ENCODE measurements at regions not wholly inside any gene's neighbourhood (a gene's known extent, or its start where the extent isn't known, plus 50 kb on each side); places are given as distances from the start of the nearest gene placed in this dataset.

DNA sequence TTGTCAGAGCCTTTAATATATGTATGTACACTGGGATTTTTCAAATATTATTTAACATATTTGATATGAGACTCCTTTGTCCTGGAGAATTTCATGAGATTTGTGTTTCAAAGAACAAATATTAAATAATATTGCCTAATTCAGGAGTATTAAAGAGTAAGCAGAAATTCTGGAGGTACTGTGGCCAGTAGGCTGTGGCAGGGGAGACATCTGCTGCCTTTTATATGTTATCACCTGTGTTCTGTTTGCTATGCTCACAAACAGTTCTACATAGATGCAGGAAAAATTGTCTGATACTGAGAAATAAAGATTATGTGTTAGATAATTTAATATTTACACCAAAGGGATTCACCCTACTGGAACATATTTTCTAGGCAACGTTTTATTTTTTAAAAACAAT, 395.4 kb upstream of the SLC35B3 start:
- no peak for DNase-seq (ENCODE audit: low spot score in 2 of 2)
- H3K4me1 ChIP-seq: no peaks in the 10 kb centered on the region
- H3K27me3 ChIP-seq: no peaks in the 10 kb centered on the region
- H3K9me3 ChIP-seq: no peaks in the 10 kb centered on the region
- no peak overlapping the region for H3K27ac ChIP-seq
- no peak for TF ChIP-seq CTCF (IDR thresholded peaks at IDR 0.05)
- intact Hi-C loops (cut with DNase I): no loop called here
- H3K4me3 ChIP-seq: no peak overlapping the region
- no peaks in the 10 kb centered on the region for H3K36me3 ChIP-seq

GRCh38 chr6:8829796-8830195, 394.5 kb upstream of the SLC35B3 start:
- no peak overlapping the region for H3K4me3 ChIP-seq
- no peaks in the 10 kb centered on the region for H3K4me1 ChIP-seq
- H3K27me3 ChIP-seq: no peaks in the 10 kb centered on the region
- intact Hi-C loops (cut with DNase I): no loop called here
- TF ChIP-seq CTCF (IDR thresholded peaks at IDR 0.05): no peak
- no peaks in the 10 kb centered on the region for H3K36me3 ChIP-seq
- no peak overlapping the region for H3K27ac ChIP-seq
- DNase-seq (ENCODE audit: low spot score in 2 of 2): no peak
- H3K9me3 ChIP-seq: no peaks in the 10 kb centered on the region

GRCh38 chr6:8829296-8829695, 394.0 kb upstream of the SLC35B3 start:
- Histone ChIP-seq H3K27ac (no peak overlapping the region), H3K4me1 (no peaks in the 10 kb centered on the region), H3K36me3 (no peaks in the 10 kb centered on the region), H3K4me3 (no peak overlapping the region), H3K9me3 (no peaks in the 10 kb centered on the region), H3K27me3 (no peaks in the 10 kb centered on the region)
- no peak for TF ChIP-seq CTCF (IDR thresholded peaks at IDR 0.05)
- intact Hi-C loops (cut with DNase I): no loop called here
- no peak for DNase-seq (ENCODE audit: low spot score in 2 of 2)

GRCh38 chr6:8828376-8828775, 393.0 kb upstream of the SLC35B3 start:
- TF ChIP-seq CTCF (IDR thresholded peaks at IDR 0.05): no peak
- H3K27me3 ChIP-seq: no peaks in the 10 kb centered on the region
- intact Hi-C loops (cut with DNase I): no loop called here

DNA sequence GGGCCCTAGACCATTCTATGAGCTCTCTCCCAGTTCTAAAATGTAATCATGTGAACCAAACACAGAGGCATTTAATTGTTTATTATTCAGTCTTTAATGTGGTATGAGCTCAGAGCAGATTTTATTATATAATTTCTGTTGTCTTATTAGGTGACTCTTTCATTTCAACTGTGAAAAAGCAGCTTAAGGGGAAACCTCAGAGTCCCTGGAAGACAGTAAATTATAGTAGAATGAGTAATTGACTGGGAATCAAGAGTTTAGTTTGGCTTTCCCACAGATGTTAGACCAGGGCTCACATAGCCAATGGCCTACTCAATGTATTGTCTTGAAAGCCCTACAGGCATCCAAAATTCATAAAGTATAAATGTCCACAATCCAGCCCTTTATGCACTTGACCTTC, 390.4 kb upstream of the SLC35B3 start:
- DNase-seq (ENCODE audit: low spot score in 2 of 2): no peak
- intact Hi-C loops (cut with DNase I): no loop called here
- Histone ChIP-seq H3K36me3 (no peaks in the 10 kb centered on the region), H3K4me1 (no peaks in the 10 kb centered on the region), H3K4me3 (no peak overlapping the region), H3K27me3 (no peaks in the 10 kb centered on the region), H3K27ac (no peak overlapping the region), H3K9me3 (no peaks in the 10 kb centered on the region)
- no peak for TF ChIP-seq CTCF (IDR thresholded peaks at IDR 0.05)

More at GRCh38 chr6:8828376-8828775, 393.0 kb upstream of the SLC35B3 start:
- H3K9me3 ChIP-seq: no peaks in the 10 kb centered on the region
- H3K36me3 ChIP-seq: no peaks in the 10 kb centered on the region
- no peak for DNase-seq (ENCODE audit: low spot score in 2 of 2)
- H3K4me3 ChIP-seq: no peak overlapping the region
- no peak overlapping the region for H3K27ac ChIP-seq
- H3K4me1 ChIP-seq: no peaks in the 10 kb centered on the region

DNA sequence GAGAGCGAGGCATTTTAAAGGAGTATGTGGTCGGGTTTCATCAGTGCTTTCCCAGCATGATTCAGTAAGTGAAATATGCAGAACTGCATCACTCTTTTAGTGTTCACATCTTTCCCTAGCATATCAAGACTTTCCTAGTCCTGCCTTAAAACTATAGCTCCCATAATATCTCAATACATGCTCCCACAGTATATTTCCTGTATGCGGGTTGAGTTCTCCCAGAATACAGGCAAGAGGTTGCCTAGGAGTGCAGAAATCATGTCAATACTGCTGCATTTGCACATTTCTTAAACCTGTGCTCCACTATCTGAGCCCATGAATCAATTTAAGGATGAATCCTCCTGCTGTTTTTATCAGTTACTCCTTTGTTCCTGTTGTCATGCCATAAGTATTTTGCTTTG, 386.6 kb upstream of the SLC35B3 start:
- no peaks in the 10 kb centered on the region for H3K4me1 ChIP-seq
- no peak for DNase-seq (ENCODE audit: low spot score in 2 of 2)
- no peaks in the 10 kb centered on the region for H3K27me3 ChIP-seq
- no peaks in the 10 kb centered on the region for H3K36me3 ChIP-seq
- TF ChIP-seq CTCF (IDR thresholded peaks at IDR 0.05): no peak
- H3K9me3 ChIP-seq: no peaks in the 10 kb centered on the region
- no peak overlapping the region for H3K4me3 ChIP-seq
- H3K27ac ChIP-seq: no peak overlapping the region
- intact Hi-C loops (cut with DNase I): no loop called here

Measured in ascending aorta (tissue), 2 donors.